ENCODE measurements at regions not wholly inside any gene's neighbourhood (a gene's known extent, or its start where the extent isn't known, plus 50 kb on each side); places are given as distances from the start of the nearest gene placed in this dataset.

DNA sequence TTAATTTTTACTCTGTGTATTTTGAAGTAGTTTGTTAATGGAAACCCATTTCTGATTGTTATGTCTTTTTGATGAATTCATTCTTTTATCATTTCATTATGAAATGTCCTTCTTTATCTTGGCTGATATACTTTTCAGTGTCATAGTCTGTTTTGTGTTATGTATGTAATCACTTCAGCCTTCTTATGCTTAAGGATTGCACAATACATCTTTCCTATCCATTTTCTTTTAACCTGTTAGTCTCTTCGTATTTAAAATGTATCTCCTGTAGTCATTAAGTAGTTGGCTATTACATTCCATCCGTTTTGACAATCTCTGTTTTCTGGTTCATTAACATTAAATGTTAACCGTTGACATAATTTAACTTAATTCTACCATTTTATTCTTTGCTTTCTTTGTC, 344.6 kb upstream of the CTNND2 start:
- TF ChIP-seq, protein P1, sequence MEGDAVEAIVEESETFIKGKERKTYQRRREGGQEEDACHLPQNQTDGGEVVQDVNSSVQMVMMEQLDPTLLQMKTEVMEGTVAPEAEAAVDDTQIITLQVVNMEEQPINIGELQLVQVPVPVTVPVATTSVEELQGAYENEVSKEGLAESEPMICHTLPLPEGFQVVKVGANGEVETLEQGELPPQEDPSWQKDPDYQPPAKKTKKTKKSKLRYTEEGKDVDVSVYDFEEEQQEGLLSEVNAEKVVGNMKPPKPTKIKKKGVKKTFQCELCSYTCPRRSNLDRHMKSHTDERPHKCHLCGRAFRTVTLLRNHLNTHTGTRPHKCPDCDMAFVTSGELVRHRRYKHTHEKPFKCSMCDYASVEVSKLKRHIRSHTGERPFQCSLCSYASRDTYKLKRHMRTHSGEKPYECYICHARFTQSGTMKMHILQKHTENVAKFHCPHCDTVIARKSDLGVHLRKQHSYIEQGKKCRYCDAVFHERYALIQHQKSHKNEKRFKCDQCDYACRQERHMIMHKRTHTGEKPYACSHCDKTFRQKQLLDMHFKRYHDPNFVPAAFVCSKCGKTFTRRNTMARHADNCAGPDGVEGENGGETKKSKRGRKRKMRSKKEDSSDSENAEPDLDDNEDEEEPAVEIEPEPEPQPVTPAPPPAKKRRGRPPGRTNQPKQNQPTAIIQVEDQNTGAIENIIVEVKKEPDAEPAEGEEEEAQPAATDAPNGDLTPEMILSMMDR (conservative IDR thresholded peaks at IDR 0.05; ENCODE audit: low read depth in 2 of 2), result no peak
- TF ChIP-seq EZH2 (IDR thresholded peaks at IDR 0.05; ENCODE audit: low read depth, unreplicated experiment), result no peak
- no peak for TF ChIP-seq ZNF114 (CRISPR knock-in tag; IDR thresholded peaks at IDR 0.05)

Measured in GM23338 (cell line).